T-helper 1 cell treated with Interleukin-12 subunit alpha and Interleukin-12 subunit beta and Interleukin-4 antibody, amounts not matched to agents 30 μg/mL and 1 μg/mL, for 36 hours (primary cell): ENCODE measurements at regions not wholly inside any gene's neighbourhood (a gene's known extent, or its start where the extent isn't known, plus 50 kb on each side); places are given as distances from the start of the nearest gene placed in this dataset.

Experiments used
- H3K27ac Mint-ChIP-seq: one replicate; pipeline ENCODE4 v1.8.0; 2021; ENCODE audit warnings: mild to moderate bottlenecking, mixed read lengths
- H3K27me3 Mint-ChIP-seq: one replicate; pipeline ENCODE4 v1.8.0; 2021; ENCODE audit warnings: low read depth, mixed read lengths
- H3K36me3 Mint-ChIP-seq: one replicate; pipeline ENCODE4 v1.8.0; 2021; ENCODE audit warnings: low read depth, mixed read lengths
- H3K4me1 Mint-ChIP-seq: one replicate; pipeline ENCODE4 v1.8.0; 2021; ENCODE audit warnings: low read depth, mixed read lengths
- H3K4me3 Mint-ChIP-seq: one replicate; pipeline ENCODE4 v1.8.0; 2021; ENCODE audit warnings: mild to moderate bottlenecking, moderate library complexity, mixed read lengths
- H3K9me3 Mint-ChIP-seq: one replicate; pipeline ENCODE4 v1.8.0; 2021; ENCODE audit warnings: mixed read lengths

GRCh38 chr13:57087006-57087405, 53.7 kb upstream of the PRR20A start:
- no peaks in the 10 kb centered on the region for H3K4me1 Mint-ChIP-seq
- no peak overlapping the region for H3K27ac Mint-ChIP-seq
- H3K9me3 Mint-ChIP-seq = peaks cover 21% of the 10 kb centered on the region
- H3K36me3 Mint-ChIP-seq = no peaks in the 10 kb centered on the region
- H3K4me3 Mint-ChIP-seq = no peak overlapping the region
- no peaks in the 10 kb centered on the region for H3K27me3 Mint-ChIP-seq
